NCI-H146 (cell line): ENCODE measurements at regions not wholly inside any gene's neighbourhood (a gene's known extent, or its start where the extent isn't known, plus 50 kb on each side); places are given as distances from the start of the nearest gene placed in this dataset.
"Not testable (repeated sequence)": the region's sequence is repeated elsewhere in the genome, so short reads cannot be mapped to it uniquely, and the experiment has no call there.

ENCODE experiments used
- DNase-seq: peaks from one replicate; lab custom pipeline; 2025; lab: John Stamatoyannopoulos, UW

DNA sequence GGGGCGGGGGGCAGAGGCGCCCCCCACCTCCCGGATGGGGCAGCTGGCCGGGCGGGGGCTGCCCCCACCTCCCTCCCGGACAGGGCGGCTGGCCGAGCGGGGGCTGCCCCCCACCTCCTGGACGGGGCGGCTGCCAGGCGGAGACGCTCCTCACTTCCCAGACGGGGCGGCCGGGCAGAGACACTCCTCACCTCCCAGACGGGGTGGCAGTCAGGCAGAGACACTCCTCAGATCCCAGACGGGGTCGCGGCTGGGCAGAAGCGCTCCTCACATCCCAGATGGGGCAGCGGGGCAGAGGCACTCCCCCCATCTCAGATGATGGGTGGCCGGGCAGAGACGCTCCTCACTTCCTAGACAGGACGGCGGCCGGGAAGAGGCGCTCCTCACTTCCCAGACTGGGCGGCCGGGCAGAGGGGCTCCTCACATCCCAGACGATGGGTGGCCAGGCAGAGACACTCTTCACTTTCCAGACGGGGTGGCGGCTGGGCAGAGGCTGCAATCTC lies 240.1 kb downstream of the NPIPA7 start:
- not testable (repeated sequence) for DNase-seq

DNA sequence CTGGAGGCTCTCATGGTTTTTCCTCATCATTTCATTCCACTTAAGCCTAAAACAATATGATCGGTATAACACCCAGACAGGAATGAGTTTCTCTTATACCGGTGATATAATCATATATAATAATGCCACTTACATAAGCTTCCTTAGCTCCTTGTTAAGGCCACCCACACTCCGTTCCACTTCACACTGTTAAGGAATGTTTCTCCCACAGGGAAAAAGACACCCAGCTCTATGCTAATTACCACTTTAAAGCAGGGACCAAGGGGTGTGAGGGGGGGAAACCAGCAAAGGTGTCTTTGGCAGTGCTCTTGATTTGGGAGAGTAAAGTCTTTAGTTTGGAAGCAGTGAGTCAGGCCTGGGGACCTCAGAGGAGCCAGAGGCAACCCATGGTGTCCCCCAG lies 245.4 kb downstream of the NPIPA7 start:
- DNase-seq = not testable (repeated sequence)

DNA sequence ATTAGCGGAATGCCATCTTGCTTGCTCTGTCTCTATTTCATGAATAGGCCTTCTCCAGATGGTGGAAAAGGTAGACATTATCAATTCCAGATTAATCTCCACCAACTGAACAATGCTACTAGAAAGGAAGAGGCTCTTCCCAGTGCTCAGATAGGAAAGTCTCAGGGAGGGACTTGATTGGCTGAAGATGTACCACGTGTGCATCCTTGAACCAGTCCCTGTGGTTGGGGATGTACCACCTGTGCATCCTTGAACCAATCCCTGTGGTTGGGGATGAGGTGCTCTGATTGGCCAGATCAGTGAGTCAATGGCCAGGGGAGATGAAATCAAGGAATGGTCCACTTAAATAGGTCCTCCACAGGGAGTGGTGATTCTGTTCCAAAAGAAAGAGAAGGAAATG lies 246.2 kb downstream of the NPIPA7 start:
- not testable (repeated sequence) for DNase-seq

DNA sequence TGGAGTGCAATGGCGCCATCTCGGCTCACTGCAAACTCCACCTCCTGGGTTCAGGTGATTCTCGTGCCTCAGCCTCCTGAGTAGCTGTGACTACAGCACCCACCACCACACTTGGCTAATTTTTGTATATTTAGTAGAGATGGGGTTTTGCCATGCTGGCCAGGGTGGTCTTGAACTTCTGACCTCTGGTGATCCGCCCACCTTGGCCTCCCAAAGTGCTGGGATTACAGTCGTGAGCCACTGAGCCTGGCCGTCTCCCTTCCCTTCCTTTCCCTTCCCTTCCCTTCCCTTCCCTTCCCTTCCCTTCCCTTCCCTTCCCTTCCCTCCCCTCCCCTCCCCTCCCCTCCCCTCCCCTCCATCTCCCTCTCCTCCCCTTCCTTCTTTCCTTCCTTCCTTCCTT lies 248.9 kb downstream of the NPIPA7 start:
- not testable (repeated sequence) for DNase-seq

DNA sequence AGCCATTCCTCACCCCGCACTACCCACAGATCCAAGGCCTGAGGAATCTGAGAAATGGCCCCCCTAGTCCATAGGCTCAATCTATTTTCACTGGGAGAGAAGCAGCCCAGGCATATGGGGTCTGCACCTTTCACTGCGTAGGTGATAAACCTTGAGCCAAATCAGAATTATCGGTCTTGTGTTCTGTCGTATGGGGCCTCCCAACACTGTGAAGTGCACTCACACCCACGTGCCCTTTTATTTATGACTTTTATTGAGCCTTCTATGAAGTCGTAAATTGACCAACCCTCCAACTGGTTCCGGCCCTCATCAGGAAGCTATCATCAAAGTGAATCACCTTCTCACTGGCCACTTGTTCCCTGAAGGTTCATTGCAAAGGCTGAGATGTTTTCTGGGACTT lies 259.3 kb downstream of the NPIPA7 start:
- DNase-seq = not testable (repeated sequence)

DNA sequence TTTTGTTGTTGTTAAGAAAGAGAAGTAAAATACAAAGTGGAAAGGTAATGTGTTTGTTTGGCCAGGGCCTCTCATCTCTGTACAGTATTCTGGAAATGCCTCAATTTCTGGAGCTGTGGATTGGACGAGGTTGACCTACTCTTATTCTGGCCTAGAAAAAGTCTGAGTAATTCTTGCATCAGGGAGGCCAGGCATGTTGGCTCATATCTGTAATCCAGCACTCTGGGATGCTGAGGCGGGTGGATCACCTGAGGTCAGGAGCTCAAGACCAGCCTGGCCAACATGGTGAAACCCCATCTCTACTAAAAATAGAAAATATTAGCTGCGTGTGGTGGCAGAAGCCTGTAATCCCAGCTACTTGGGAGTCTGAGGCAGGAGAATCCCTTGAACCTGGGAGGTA lies 259.8 kb downstream of the NPIPA7 start:
- DNase-seq = not testable (repeated sequence)

DNA sequence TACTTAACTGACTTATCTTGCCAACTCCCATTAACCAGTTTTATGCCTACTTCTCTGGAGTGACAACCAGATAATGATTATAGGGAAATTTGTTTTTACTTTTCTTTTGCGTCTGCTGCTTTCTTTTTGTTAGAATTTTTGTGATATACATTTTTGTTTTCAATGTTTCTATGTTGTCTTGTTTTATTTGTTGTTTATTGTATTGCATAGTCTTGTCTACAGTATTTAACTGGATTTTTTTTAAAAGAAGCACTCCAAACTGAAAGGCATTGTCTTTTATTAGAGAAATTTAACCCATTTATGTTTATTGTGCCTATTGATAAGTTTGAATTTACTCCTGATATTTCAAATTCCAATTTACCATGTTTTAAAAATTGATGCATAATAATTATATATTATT lies 264.9 kb downstream of the NPIPA7 start:
- not testable (repeated sequence) for DNase-seq

DNA sequence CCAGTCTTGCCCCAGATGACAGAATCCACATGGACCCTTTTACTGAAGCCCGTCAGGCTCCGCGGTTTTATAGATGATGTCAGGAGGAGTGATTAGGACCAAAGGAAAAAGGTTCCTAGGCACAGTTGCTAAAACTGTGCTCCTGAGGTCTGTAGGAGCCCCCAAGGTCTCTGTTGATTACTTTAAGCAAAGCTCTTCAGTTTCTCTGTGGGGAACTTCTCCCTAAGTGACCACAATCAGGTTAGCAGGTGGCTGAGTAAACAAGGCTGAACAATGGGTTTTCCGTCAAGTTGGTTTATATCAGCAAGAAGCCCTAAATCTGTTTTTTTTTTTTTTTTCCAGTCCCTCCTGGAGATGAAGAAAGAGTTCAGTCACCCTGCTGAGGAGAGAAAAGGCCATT lies 269.1 kb downstream of the NPIPA7 start:
- DNase-seq = not testable (repeated sequence)

DNA sequence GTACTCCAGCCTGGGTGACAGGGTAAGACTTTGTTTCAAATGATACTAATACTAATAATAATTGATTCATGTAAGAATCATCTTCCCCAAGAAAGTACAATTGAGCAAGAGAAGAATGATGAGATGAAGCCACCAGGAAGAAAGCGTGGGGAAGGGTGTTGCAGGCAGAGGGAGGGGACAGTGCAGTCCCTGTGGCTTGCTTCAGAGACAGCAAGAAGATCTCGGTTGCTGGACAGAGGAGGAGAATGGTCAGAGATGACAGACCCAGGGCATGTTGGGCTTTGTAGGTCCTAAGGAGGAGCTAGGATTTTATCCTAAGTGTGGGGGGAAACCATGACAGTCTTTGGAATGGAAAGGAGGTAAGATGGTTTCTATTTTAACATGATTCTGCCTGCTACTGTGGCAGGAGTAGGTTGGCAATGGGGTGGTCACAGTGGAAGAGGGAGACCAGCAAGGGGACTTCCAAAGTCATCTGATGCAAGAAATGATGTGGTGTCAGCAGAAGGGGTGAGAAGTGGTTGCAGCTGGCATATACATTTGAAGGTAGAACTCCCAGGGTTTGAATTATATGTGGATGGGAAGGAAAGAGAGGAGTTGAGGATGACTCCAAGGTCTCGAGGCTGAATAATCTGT lies 293.4 kb downstream of the NPIPA7 start:
- not testable (repeated sequence) for DNase-seq

DNA sequence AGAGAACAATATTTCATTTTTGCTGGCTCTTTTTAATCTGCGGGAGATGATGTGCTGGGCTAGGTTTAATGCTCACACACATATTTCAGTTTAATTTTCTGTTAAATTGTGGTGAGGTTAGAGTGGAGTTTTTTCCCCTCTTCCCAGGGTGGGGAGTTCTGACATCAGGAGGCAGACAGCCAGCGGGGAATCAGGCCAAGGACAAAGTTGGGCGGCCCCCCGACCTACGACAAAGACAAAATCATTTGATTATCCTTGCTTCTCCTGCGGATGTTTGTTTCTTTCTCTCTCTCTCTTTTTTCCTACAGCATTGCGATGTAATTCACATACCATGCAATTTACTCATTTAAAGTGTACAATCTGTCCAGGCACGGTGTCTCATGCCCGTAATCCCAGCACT lies 295.9 kb downstream of the NPIPA7 start:
- DNase-seq = not testable (repeated sequence)

DNA sequence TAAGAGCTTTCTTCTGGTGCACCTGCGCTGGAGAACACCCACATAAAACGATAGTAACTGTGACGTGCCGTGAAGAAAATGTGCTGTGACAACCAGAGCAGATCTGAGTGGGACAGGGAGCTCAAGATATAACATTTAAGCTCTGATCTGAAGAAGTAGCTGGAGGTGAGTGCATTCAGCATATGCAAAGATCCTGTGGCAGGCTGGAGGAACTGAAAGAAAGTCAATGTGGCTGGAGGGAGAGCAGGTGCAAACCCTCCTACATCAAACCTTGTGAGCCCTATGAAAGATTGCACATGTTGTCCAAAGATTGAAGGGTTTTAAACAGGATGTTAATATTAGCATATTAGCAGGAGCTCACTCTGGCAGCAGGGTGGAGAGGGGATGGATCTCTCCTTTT lies 342.9 kb downstream of the NPIPA7 start:
- DNase-seq = not testable (repeated sequence)

DNA sequence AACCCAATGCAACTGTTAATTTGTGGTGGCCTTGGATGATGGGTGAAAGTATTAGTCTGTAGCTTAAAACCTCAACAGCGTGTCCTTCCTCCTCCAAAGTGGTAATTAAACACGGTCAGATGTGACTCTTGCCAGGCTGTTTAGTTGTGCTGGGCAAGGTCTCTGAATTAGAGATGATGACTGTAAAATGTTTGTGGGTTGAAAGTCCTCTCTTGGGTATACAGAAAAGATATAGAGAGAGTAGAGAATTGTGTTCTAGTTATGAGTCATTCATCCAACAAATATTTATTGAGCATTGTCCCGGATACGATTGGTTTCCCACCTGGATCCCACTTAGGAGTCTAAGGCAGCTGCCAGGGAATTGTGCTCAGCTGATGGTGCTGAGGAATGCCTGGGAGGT lies 343.7 kb downstream of the NPIPA7 start:
- DNase-seq = not testable (repeated sequence)

DNA sequence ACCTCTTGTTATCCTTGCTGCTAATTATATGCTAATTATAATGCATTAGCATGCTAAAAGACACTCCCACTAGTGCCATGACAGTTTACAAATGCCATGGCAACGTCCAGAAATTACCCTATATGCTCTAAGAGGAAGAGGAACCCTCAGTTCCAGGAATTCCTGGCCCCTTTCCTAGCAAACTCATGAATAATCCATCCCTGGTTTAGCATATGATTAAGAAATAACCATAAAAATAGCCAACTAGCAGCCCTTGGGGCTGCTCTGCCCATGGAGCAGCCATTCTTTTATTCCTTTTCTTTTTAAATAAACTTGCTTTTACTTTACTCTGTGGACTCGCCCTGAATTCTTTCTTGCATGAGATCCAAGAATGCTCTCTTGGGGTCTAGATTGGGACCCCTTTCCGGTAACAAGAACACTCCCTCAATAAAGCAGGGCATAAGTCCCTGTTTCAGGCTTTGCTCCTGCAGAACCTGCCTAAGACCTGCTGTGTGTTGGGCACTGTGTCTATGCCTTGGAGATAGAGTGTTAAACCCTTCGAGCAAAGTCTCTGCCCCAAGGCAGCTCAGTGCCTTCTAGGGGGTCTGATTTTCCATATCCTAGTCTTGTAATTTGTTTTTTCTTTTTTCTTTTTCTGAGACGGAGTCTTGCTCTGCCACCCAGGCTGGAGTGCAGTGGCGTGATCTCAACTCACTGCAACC lies 345.0 kb downstream of the NPIPA7 start:
- DNase-seq = not testable (repeated sequence)

DNA sequence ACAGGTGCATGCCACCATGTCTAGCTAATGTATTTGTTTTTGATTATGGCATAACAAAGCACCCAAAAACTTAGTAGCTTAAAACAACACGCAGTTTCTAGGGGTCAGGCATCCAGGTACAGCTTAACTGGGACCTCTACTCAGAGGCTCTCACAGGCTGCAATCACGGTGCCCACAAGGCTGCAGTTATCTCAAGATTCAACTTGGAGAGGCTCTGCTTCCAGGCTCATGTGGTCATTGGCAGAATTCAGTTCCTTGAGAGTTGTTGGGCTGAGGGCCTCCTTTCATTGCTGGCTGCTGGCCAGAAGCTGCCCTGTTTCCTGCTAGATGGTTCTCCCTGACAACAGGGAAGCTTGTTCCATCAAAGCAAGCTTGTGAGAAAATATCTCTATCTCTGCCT lies 348.1 kb downstream of the NPIPA7 start:
- not testable (repeated sequence) for DNase-seq

DNA sequence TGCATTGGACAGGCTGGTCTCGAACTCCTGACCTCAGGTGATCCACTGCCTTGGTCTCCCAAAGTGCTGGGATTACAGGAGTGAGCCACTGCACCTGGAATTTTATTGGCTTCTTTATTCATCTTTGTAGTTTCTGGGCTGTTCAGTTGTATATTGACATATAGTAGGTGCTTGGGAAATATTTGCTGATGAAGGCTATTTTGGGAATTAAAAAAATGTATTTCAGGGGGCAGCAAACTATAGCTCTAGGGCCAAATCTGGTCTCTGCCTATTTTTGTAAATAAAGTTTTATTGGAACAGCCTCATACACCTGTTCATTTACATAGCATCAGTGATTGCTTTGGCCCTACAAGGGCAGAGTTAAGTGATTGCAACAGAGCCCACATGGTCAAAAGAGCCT lies 363.6 kb downstream of the NPIPA7 start:
- not testable (repeated sequence) for DNase-seq

DNA sequence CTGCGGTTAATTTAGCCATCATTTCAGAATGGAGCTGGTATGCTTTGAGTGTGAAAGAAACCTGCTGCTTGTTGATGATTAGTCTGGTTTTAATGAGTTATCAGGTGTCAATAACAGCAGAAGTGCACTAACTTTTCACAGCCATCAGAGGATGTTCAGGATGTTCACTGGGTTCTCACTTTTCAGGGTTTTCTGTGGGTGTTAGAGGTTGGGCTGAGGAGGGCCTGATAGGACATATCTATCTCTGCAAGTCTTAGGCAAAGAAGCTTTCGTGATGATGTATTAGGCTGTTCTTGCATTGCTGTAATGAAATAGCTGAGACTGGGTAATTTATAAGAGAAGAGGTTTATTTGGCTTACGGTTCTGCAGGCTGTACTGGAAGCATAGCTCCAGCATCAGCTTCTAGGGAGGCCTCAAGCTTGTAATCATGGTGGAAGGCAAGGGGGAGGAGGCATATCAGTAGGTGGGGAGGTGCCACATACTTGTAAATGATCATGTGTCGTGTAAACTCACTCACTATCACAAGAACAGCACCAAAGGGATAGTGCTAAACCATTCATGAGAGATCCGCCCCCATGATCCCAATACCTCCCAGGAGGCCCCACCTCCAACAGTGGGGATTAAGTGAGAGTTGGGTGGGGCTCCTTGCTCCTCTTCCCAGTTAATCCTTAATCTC lies 376.2 kb downstream of the NPIPA7 start:
- not testable (repeated sequence) for DNase-seq

DNA sequence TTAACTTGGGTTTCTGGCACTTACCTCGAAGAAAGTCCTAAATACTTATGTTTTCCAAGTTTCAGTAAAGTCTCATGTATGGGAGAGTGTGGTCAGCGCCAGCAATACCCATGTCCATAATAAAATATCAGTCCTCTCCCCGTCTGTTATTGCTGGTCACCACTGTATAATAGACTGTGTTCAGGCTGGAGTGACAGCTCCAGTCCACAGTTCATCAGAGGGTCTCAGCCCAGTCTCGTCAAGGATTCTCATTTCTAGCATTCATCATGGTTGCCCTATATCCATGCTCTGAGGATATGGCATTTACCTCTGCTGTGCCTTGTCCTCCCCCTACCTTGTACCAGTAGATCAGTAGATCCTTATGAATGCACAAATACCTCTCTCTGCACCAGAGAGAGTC lies 384.5 kb downstream of the NPIPA7 start:
- no peak for DNase-seq

DNA sequence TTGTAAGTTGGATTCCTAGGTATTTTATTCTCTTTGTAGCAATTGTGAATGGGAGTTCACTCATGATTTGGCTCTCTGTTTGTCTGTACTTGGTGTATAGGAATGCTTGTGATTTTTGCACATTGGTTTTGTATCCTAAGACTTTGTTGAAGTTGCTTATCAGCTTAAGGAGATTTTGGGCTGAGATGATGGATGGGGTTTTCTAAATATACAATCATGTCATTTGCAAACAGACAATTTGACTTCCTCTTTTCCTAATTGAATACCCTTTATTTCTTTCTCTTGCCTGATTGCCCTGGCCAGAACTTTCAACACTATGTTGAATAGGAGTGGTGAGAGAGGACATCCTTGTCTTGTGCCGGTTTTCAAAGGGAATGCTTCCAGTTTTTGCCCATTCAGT lies 391.8 kb downstream of the NPIPA7 start:
- DNase-seq = not testable (repeated sequence)

DNA sequence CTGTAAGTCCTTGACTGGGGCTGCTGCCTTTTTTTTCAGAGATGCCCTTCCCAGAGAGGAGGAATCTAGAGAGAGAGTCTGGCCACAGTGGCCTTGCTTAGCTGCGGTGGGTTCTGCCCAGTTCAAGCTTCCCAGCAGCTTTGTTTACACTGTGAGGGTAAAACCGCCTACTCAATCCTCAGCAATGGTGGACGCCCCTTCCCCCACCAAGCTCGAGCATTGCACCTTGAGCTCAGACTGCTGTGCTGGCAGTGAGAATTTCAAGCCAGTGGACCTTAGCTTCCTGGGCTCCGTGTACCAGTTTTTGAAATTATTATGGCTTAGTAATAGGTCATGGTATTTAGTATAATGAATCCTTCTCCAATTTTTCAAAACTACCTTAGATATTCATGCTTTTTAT lies 395.4 kb downstream of the NPIPA7 start:
- DNase-seq = no peak

DNA sequence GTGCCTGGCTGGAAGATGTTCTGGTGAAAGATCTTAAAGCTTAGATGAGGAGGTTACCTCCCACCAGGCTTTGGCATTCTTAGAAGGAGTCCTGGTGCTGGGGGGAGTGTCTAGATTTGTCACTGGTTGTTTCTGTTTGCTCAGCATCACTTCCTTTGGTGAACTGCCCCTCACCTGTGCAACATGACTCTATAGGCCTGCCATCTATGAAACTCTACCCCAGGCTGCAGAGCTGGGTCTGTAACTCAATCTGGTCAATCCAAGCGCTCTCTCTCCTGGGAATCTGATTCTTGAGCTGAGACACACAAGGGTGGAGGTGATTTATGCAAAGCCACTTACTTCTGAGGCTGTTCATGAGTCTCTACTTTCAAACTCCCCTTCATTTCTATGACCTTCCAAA lies 399.4 kb downstream of the NPIPA7 start:
- DNase-seq = no peak

DNA sequence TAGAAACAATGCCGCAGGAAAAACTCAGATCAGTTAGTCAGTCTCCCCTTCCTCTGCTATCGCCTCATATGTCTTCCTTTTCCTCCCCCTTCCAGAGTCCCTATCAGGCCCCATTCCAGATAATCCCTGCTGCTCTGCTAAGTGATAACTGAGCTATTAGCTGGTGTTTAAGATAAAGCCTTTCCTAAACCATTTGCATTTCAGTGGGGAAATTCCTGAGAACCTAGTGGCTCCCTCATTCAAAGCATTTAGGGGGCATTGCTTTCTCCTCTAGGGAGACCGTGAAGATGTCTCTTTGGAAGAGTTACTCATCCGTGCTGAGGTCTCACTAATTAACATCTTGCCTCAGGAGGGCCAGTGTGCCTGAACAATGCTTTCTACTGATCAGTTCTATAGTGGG lies 401.6 kb downstream of the NPIPA7 start:
- no peak for DNase-seq

DNA sequence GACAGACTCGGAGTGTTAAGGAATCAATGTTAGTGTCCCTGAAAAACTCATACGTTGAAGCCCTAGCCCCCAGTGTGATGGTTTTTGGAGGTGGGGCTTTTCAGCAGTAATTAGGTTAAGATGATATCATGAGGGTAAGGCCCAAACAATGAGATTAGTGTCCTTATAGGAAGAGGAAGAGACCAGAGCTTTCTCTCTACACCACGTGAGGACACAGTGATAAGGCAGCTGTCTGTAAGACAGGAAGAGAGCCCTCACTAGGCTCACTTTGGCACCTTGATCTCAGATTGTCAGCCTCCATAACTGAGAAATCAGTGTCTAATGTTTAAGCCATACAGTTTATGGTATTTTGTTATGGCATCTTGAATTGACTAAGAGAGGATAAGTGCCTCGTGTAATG lies 403.2 kb downstream of the NPIPA7 start:
- DNase-seq = no peak

DNA sequence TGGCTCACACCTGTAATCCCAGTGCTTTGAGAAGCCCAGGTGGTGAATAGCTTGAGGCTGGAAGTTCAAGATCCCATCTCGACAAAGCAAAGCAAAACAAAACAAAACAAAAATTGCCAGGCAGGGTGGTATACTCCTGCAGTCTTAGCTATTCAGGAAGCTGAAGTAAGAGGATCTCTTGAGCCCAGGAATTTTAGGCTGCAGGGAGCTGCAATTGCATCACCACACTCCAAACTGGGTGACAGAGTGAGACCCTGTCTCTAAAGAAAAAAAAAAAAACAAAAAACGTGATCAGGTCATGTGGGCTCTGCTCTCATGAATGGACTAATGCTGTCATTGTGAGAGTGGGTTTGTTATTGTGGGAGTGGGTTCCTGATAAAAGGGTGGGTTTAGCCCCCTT lies 409.1 kb downstream of the NPIPA7 start:
- DNase-seq = no peak
